Vagina (tissue), 2 donors: ENCODE measurements at regions not wholly inside any gene's neighbourhood (a gene's known extent, or its start where the extent isn't known, plus 50 kb on each side); places are given as distances from the start of the nearest gene placed in this dataset.

ENCODE experiments used
- CTCF ChIP-seq, 3 experiments: fragments of 450-650 bp in 2 of 3; fragments of 200-600 bp in 1 of 3; sonication (generic) in 1 of 3; IDR thresholded peaks; one replicate each; pipeline ENCODE4 v1.5.1; 2017 to 2019; ENCODE audit warnings: antibody characterized with exemption in 3 of 3, mild to moderate bottlenecking in 2 of 3, moderate library complexity in 2 of 3
- POLR2A ChIP-seq, 2 donors: fragments of 450-650 bp; IDR thresholded peaks; one replicate each; pipeline ENCODE4 v1.6.1; 2017; ENCODE audit warnings: antibody characterized with exemption in 2 of 2, mild to moderate bottlenecking in 2 of 2, moderate library complexity in 2 of 2

- TF ChIP-seq CTCF (IDR thresholded peaks at IDR 0.05), result no peak
- TF ChIP-seq POLR2A (IDR thresholded peaks at IDR 0.05), result no peak
These were observed 182.2 kb upstream of the CDH2 start for GRCh38 chr18:28359176-28359575.
